ENCODE measurements at regions not wholly inside any gene's neighbourhood (a gene's known extent, or its start where the extent isn't known, plus 50 kb on each side); places are given as distances from the start of the nearest gene placed in this dataset.

DNA sequence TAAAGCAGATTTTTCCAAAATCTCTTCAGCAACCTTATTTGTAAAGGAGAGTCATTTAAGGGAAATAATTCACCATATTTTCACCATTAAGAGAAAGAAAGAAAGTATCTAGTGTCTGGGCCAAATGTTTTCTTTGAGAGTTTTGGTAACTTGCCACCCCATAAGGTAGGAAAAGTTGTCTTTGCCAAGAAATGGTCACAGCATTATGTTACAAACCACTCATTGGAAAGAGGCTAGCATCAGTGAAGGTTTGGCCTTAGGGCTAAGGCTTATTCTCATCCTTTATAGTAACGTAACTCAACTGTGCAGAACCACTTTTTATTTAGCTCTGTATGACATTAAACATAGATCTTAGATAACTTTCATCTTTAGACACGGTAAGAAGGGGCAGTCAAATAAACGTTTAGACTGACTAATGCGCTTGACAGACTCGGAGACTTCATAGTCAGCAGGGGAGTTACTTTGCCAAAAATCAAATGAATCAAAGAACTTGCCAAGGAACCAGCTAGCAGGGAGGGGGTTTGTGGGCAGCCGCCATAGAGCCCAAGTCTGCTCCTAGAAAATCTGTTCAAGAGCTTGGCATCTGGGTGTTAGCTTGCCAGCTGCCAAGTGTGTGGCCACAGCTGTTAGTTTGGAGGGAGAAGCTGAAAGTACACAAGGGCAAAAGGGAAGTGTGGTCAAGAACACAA lies 182.8 kb upstream of the GRID2 start:
- TF ChIP-seq, protein P1, sequence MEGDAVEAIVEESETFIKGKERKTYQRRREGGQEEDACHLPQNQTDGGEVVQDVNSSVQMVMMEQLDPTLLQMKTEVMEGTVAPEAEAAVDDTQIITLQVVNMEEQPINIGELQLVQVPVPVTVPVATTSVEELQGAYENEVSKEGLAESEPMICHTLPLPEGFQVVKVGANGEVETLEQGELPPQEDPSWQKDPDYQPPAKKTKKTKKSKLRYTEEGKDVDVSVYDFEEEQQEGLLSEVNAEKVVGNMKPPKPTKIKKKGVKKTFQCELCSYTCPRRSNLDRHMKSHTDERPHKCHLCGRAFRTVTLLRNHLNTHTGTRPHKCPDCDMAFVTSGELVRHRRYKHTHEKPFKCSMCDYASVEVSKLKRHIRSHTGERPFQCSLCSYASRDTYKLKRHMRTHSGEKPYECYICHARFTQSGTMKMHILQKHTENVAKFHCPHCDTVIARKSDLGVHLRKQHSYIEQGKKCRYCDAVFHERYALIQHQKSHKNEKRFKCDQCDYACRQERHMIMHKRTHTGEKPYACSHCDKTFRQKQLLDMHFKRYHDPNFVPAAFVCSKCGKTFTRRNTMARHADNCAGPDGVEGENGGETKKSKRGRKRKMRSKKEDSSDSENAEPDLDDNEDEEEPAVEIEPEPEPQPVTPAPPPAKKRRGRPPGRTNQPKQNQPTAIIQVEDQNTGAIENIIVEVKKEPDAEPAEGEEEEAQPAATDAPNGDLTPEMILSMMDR (IDR thresholded peaks at IDR 0.05) = no peak
- TF ChIP-seq POLR2A (IDR thresholded peaks at IDR 0.05) = no peak

Measured in heart left ventricle (tissue), 13 donors.